ENCODE measurements at regions not wholly inside any gene's neighbourhood (a gene's known extent, or its start where the extent isn't known, plus 50 kb on each side); places are given as distances from the start of the nearest gene placed in this dataset.

DNA sequence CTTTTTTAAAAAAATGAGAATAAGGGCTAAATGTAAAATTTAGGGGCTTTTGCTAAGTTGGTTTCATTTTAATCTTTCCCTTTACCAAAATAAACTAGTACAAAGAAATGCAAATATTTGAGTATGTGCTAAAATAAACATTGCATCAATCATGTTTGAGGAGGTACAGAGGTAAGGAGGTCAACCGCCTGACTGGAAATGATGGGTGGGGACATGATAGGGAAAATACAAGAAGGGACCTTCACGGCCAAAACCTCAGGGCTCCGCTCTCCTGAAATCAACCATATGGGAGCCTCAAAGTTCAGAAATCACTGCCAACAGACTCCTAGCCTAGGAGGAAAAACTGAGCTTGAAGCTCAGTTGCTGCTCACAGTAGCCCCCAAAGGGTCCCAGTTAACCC is 207.6 kb downstream of the AHR start:
- TF ChIP-seq, protein P1, sequence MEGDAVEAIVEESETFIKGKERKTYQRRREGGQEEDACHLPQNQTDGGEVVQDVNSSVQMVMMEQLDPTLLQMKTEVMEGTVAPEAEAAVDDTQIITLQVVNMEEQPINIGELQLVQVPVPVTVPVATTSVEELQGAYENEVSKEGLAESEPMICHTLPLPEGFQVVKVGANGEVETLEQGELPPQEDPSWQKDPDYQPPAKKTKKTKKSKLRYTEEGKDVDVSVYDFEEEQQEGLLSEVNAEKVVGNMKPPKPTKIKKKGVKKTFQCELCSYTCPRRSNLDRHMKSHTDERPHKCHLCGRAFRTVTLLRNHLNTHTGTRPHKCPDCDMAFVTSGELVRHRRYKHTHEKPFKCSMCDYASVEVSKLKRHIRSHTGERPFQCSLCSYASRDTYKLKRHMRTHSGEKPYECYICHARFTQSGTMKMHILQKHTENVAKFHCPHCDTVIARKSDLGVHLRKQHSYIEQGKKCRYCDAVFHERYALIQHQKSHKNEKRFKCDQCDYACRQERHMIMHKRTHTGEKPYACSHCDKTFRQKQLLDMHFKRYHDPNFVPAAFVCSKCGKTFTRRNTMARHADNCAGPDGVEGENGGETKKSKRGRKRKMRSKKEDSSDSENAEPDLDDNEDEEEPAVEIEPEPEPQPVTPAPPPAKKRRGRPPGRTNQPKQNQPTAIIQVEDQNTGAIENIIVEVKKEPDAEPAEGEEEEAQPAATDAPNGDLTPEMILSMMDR (conservative IDR thresholded peaks at IDR 0.05; ENCODE audit: low read depth, low read length): no peak
- TF ChIP-seq EZH2phosphoT487 (IDR thresholded peaks at IDR 0.05; ENCODE audit: borderline replicate concordance, low read length): no peak

Measured in PC-3 (cell line).